HepG2 (cell line): ENCODE measurements at regions not wholly inside any gene's neighbourhood (a gene's known extent, or its start where the extent isn't known, plus 50 kb on each side); places are given as distances from the start of the nearest gene placed in this dataset.

ENCODE experiments used
- BCL6 ChIP-seq: IDR thresholded peaks from 2 replicates; pipeline ENCODE4 v1.6.1; 2016; ENCODE audit warnings: missing genetic modification reagents, missing compliant biosample characterization
- EZH2 ChIP-seq: conservative IDR thresholded peaks from 2 replicates; pipeline ENCODE4 v1.6.1; 2012; ENCODE audit warnings: mild to moderate bottlenecking, low read depth, low read length, moderate library complexity
- FLYWCH1 ChIP-seq: sonication (generic); formaldehyde crosslinking; IDR thresholded peaks from 2 replicates; pipeline ENCODE4 v1.8.1; 2023; ENCODE audit warnings: mild to moderate bottlenecking, missing genetic modification reagents
- HMG20A ChIP-seq: IDR thresholded peaks from 2 replicates; pipeline ENCODE4 v1.6.1; 2016; ENCODE audit warnings: borderline replicate concordance
- HOXA9 ChIP-seq: sonication (generic); formaldehyde crosslinking; IDR thresholded peaks from 2 replicates; pipeline ENCODE4 v1.8.1; 2022; ENCODE audit warnings: missing genetic modification reagents, mild to moderate bottlenecking, moderate library complexity, borderline replicate concordance
- MEIS2 ChIP-seq: sonication (generic); formaldehyde crosslinking; IDR thresholded peaks from 2 replicates; pipeline ENCODE4 v1.9.0; 2021; ENCODE audit warnings: mild to moderate bottlenecking, missing genetic modification reagents
- NPAS2 ChIP-seq: sonication (generic); formaldehyde crosslinking; IDR thresholded peaks from 2 replicates; pipeline ENCODE4 v1.8.0; 2022; ENCODE audit warnings: mild to moderate bottlenecking, missing genetic modification reagents, borderline replicate concordance
- POLR2AphosphoS2 ChIP-seq: IDR thresholded peaks from 2 replicates; pipeline ENCODE4 v1.6.1; 2011; ENCODE audit warnings: low read depth, low read length, improper control_type of control experiment
- RFX3 ChIP-seq: IDR thresholded peaks from 2 replicates; pipeline ENCODE4 v1.6.1; 2016; ENCODE audit warnings: missing biosample characterization, missing genetic modification reagents
- SALL1 ChIP-seq: sonication (generic); formaldehyde crosslinking; IDR thresholded peaks from 2 replicates; pipeline ENCODE4 v1.8.0; 2022; ENCODE audit warnings: mild to moderate bottlenecking, missing genetic modification reagents
- SALL2 ChIP-seq: sonication (generic); formaldehyde crosslinking; IDR thresholded peaks from 2 replicates; pipeline ENCODE4 v1.8.1; 2023; ENCODE audit warnings: mild to moderate bottlenecking, missing genetic modification reagents, inconsistent platforms
- SMAD3 ChIP-seq: sonication (generic); formaldehyde crosslinking; IDR thresholded peaks from 2 replicates; pipeline ENCODE4 v1.4.0; 2020; ENCODE audit warnings: missing genetic modification reagents
- TOE1 ChIP-seq: sonication (generic); formaldehyde crosslinking; IDR thresholded peaks from 2 replicates; pipeline ENCODE4 v1.4.0; 2020; ENCODE audit warnings: mild to moderate bottlenecking, missing genetic modification reagents
- TSC22D2 ChIP-seq: sonication (generic); formaldehyde crosslinking; IDR thresholded peaks from 2 replicates; pipeline ENCODE4 v1.5.1; 2020; ENCODE audit warnings: missing genetic modification reagents, mild to moderate bottlenecking, borderline replicate concordance
- ZNF234 ChIP-seq: sonication (generic); formaldehyde crosslinking; conservative IDR thresholded peaks from 2 replicates; pipeline ENCODE4 v1.5.1; 2020; ENCODE audit warnings: mild to moderate bottlenecking, missing genetic modification reagents
- ZNF383 ChIP-seq: sonication (generic); formaldehyde crosslinking; IDR thresholded peaks from 2 replicates; pipeline ENCODE4 v1.4.0; 2020; ENCODE audit warnings: missing genetic modification reagents, mild to moderate bottlenecking, borderline replicate concordance
- ZNF430 ChIP-seq: sonication (generic); formaldehyde crosslinking; IDR thresholded peaks from 2 replicates; pipeline ENCODE4 v1.9.0; 2021; ENCODE audit warnings: mild to moderate bottlenecking, missing genetic modification reagents
- ZNF709 ChIP-seq: sonication (generic); formaldehyde crosslinking; IDR thresholded peaks from 2 replicates; pipeline ENCODE4 v1.5.0; 2020; ENCODE audit warnings: mild to moderate bottlenecking, missing genetic modification reagents
- ZNF883 ChIP-seq: sonication (generic); formaldehyde crosslinking; IDR thresholded peaks from 2 replicates; pipeline ENCODE4 v1.5.1; 2020; ENCODE audit warnings: mild to moderate bottlenecking, missing genetic modification reagents; ENCODE audit errors: not compliant biosample characterization
- ZSCAN29 ChIP-seq: sonication (generic); formaldehyde crosslinking; conservative IDR thresholded peaks from 2 replicates; pipeline ENCODE4 v1.4.0; 2020; ENCODE audit warnings: mild to moderate bottlenecking, missing genetic modification reagents
- ZSCAN30 ChIP-seq: sonication (generic); formaldehyde crosslinking; IDR thresholded peaks from 2 replicates; pipeline ENCODE4 v1.5.0; 2020; ENCODE audit warnings: mild to moderate bottlenecking, missing genetic modification reagents
- TF ChIP-seq, protein P1 (sequence below): IDR thresholded peaks from 2 replicates; pipeline ENCODE4 v1.6.1; 2016; ENCODE audit warnings: missing compliant biosample characterization, missing genetic modification reagents, borderline replicate concordance
- TF ChIP-seq, protein P2 (sequence below): sonication (generic); formaldehyde crosslinking; IDR thresholded peaks from 2 replicates; pipeline ENCODE4 v1.5.1; 2020; ENCODE audit warnings: missing genetic modification reagents, mild to moderate bottlenecking, borderline replicate concordance
- TF ChIP-seq, protein P3 (sequence below): sonication (generic); formaldehyde crosslinking; IDR thresholded peaks from 2 replicates; pipeline ENCODE4 v1.4.0; 2020; ENCODE audit warnings: low read depth, missing genetic modification reagents
- TF ChIP-seq, protein P4 (sequence below): sonication (generic); formaldehyde crosslinking; IDR thresholded peaks from 2 replicates; pipeline ENCODE4 v1.5.1; 2020; ENCODE audit warnings: mild to moderate bottlenecking, missing genetic modification reagents, moderate library complexity

DNA sequence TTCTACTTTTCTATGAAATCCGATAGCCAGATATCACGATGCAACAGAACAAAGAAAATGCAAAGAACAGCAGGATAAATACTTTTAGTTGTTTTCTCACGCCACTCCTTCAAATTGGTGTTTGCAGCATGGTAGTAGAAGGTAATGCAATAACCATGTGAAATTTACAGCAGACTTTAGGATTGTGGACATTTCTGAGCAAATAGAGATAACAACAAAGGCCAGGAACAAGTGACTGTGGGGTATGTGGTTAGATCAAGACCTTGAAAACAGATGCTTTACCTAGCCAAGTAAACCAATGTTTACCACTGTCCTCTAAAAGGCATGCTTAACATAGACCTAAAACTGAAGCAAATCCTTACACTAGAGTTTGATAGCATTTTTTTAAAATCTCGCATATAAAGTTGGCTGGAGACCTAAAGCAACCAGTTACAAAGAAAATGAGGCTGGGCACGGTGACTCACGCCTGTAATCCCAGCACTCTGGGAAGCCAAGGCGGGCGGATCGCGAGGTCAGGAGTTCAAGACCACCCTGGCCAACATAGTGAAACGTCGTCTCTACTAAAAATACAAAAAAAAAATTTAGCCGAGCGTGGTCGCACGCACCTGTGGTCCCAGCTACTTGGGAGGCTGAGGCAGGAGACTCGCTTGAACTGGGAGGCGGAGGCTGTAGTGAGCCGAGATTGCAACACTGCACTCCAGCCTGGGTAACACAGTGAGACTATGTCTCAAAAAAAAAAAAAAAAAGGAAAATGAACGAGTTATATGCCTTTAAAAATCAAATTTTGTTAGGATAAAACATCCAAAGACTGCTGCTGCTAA lies 123.2 kb upstream of the FOXN3 start (continued):
- TF ChIP-seq ZNF383 (CRISPR knock-in tag) = no peak
- no peak for TF ChIP-seq ZSCAN30
- TF ChIP-seq, protein P1, sequence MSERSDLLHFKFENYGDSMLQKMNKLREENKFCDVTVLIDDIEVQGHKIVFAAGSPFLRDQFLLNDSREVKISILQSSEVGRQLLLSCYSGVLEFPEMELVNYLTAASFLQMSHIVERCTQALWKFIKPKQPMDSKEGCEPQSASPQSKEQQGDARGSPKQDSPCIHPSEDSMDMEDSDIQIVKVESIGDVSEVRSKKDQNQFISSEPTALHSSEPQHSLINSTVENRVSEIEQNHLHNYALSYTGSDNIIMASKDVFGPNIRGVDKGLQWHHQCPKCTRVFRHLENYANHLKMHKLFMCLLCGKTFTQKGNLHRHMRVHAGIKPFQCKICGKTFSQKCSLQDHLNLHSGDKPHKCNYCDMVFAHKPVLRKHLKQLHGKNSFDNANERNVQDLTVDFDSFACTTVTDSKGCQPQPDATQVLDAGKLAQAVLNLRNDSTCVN (CRISPR knock-in tag) = no peak
- TF ChIP-seq FLYWCH1 (CRISPR knock-in tag) = no peak
- no peak for TF ChIP-seq NPAS2 (CRISPR knock-in tag)
- no peak for TF ChIP-seq MEIS2 (CRISPR knock-in tag)
- TF ChIP-seq ZNF883 = no peak
- no peak for TF ChIP-seq ZNF709 (CRISPR knock-in tag)
- TF ChIP-seq TOE1 = no peak
- no peak for TF ChIP-seq ZSCAN29 (CRISPR knock-in tag)
- TF ChIP-seq HOXA9 (CRISPR knock-in tag) = no peak
- TF ChIP-seq SALL2 (CRISPR knock-in tag) = no peak
- TF ChIP-seq, protein P2, sequence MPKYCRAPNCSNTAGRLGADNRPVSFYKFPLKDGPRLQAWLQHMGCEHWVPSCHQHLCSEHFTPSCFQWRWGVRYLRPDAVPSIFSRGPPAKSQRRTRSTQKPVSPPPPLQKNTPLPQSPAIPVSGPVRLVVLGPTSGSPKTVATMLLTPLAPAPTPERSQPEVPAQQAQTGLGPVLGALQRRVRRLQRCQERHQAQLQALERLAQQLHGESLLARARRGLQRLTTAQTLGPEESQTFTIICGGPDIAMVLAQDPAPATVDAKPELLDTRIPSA (CRISPR knock-in tag) = no peak
- no peak for TF ChIP-seq POLR2AphosphoS2
- TF ChIP-seq, protein P3, sequence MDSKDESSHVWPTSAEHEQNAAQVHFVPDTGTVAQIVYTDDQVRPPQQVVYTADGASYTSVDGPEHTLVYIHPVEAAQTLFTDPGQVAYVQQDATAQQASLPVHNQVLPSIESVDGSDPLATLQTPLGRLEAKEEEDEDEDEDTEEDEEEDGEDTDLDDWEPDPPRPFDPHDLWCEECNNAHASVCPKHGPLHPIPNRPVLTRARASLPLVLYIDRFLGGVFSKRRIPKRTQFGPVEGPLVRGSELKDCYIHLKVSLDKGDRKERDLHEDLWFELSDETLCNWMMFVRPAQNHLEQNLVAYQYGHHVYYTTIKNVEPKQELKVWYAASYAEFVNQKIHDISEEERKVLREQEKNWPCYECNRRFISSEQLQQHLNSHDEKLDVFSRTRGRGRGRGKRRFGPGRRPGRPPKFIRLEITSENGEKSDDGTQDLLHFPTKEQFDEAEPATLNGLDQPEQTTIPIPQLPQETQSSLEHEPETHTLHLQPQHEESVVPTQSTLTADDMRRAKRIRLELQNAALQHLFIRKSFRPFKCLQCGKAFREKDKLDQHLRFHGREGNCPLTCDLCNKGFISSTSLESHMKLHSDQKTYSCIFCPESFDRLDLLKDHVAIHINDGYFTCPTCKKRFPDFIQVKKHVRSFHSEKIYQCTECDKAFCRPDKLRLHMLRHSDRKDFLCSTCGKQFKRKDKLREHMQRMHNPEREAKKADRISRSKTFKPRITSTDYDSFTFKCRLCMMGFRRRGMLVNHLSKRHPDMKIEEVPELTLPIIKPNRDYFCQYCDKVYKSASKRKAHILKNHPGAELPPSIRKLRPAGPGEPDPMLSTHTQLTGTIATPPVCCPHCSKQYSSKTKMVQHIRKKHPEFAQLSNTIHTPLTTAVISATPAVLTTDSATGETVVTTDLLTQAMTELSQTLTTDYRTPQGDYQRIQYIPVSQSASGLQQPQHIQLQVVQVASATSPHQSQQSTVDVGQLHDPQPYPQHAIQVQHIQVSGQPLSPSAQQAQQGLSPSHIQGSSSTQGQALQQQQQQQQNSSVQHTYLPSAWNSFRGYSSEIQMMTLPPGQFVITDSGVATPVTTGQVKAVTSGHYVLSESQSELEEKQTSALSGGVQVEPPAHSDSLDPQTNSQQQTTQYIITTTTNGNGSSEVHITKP (CRISPR knock-in tag) = no peak
- no peak for TF ChIP-seq RFX3 (CRISPR knock-in tag)
- no peak for TF ChIP-seq EZH2
- TF ChIP-seq ZNF430 (CRISPR knock-in tag) = no peak
- no peak; the same call in none of the 2 replicates for TF ChIP-seq SALL1 (CRISPR knock-in tag)
- TF ChIP-seq, protein P4, sequence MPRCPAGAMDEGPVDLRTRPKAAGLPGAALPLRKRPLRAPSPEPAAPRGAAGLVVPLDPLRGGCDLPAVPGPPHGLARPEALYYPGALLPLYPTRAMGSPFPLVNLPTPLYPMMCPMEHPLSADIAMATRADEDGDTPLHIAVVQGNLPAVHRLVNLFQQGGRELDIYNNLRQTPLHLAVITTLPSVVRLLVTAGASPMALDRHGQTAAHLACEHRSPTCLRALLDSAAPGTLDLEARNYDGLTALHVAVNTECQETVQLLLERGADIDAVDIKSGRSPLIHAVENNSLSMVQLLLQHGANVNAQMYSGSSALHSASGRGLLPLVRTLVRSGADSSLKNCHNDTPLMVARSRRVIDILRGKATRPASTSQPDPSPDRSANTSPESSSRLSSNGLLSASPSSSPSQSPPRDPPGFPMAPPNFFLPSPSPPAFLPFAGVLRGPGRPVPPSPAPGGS = no peak
- TF ChIP-seq SMAD3 (CRISPR knock-in tag) = no peak
- TF ChIP-seq ZNF234 (CRISPR knock-in tag) = no peak
- peak; percentile 83 for TF ChIP-seq BCL6 (CRISPR knock-in tag)
- TF ChIP-seq HMG20A (CRISPR knock-in tag) = peak; percentile 84
- no peak for TF ChIP-seq TSC22D2 (CRISPR knock-in tag)
